ENCODE measurements at regions not wholly inside any gene's neighbourhood (a gene's known extent, or its start where the extent isn't known, plus 50 kb on each side); places are given as distances from the start of the nearest gene placed in this dataset.

GRCh38 chr3:150331978-150332568, 76.0 kb upstream of the TSC22D2 start (continued):
- no peak for TF ChIP-seq MAFK (IDR thresholded peaks at IDR 0.05; ENCODE audit: low read depth, low read length)
- TF ChIP-seq TEAD4 (IDR thresholded peaks at IDR 0.05; ENCODE audit: low read depth, low read length) = no peak
